Uterus (tissue), 3 donors: ENCODE measurements at regions not wholly inside any gene's neighbourhood (a gene's known extent, or its start where the extent isn't known, plus 50 kb on each side); places are given as distances from the start of the nearest gene placed in this dataset.

ENCODE experiments used
- DNase-seq, 2 donors: peaks; one replicate each; pipeline ENCODE4 v3.0.0-alpha.2; 2019 to 2020
- H3K27ac ChIP-seq, 2 donors: fragments of 200-600 bp; sonication (generic); 1 replicate in 1 of 2; 2 replicates in 1 of 2; pipeline ENCODE4 v1.5.1; 2016 to 2018
- H3K27me3 ChIP-seq, 2 donors: fragments of 200-600 bp; sonication (generic); one replicate each; pipeline ENCODE4 v1.5.1; 2018 to 2019; ENCODE audit warnings: control low read depth in 1 of 2
- H3K36me3 ChIP-seq, 2 donors: fragments of 200-600 bp; sonication (generic); one replicate each; pipeline ENCODE4 v1.5.1; 2019; ENCODE audit warnings: control low read depth in 1 of 2
- H3K4me1 ChIP-seq, 2 donors: fragments of 200-600 bp; sonication (generic); one replicate each; pipeline ENCODE4 v1.5.1; 2018 to 2019; ENCODE audit warnings: control low read depth in 1 of 2
- H3K4me3 ChIP-seq, 2 donors: fragments of 200-600 bp; sonication (generic); 1 replicate in 1 of 2; 2 replicates in 1 of 2; pipeline ENCODE4 v1.5.1; 2018 to 2019; ENCODE audit warnings: mild to moderate bottlenecking in 1 of 2
- H3K9me3 ChIP-seq, 2 donors: fragments of 200-600 bp; sonication (generic); one replicate each; pipeline ENCODE4 v1.5.1; 2019; ENCODE audit warnings: control low read depth in 1 of 2
- CTCF ChIP-seq, 4 experiments: fragments of 200-600 bp in 2 of 4; fragments of 450-650 bp in 2 of 4; sonication (generic) in 2 of 4; IDR thresholded peaks; one replicate each; pipeline ENCODE4 v1.5.1; 2016 to 2019; ENCODE audit warnings: antibody characterized with exemption in 4 of 4, mild to moderate bottlenecking in 2 of 4, moderate library complexity in 1 of 4
- POLR2A ChIP-seq, 2 donors: fragments of 450-650 bp; IDR thresholded peaks; one replicate each; pipeline ENCODE4 v1.6.1; 2016; ENCODE audit warnings: antibody characterized with exemption in 2 of 2, mild to moderate bottlenecking in 1 of 2, moderate library complexity in 1 of 2
- intact Hi-C: fragments of 100-400 bp; cut with DNase I; formaldehyde crosslinking; loops from one replicate; pipeline ENCODE4 v1.15.1; 2023; ENCODE audit warnings: low total_unique reads
- donor health status: DM: yes; HTN: yes; CAD: no.

GRCh38 chr2:14072338-14072737, 560.2 kb upstream of the LRATD1 start:
- Histone ChIP-seq H3K4me3 (no peak overlapping the region), H3K27me3 (no peaks in the 10 kb centered on the region), H3K4me1 (no peaks in the 10 kb centered on the region), H3K27ac (no peak overlapping the region), H3K9me3 (no peaks in the 10 kb centered on the region), H3K36me3 (no peaks in the 10 kb centered on the region)
- intact Hi-C loops, result no loop called here
- no peak for DNase-seq
- TF ChIP-seq CTCF (IDR thresholded peaks at IDR 0.05) (no peak), POLR2A (IDR thresholded peaks at IDR 0.05) (no peak)

- DNase-seq, result no peak
- Histone ChIP-seq H3K4me1 (no peaks in the 10 kb centered on the region), H3K9me3 (no peaks in the 10 kb centered on the region), H3K4me3 (no peak overlapping the region), H3K27me3 (no peaks in the 10 kb centered on the region), H3K27ac (no peak overlapping the region), H3K36me3 (no peaks in the 10 kb centered on the region)
- no peak for TF ChIP-seq POLR2A (IDR thresholded peaks at IDR 0.05)
- no peak for TF ChIP-seq CTCF (IDR thresholded peaks at IDR 0.05)
- intact Hi-C loops, result no loop called here
Observed at GRCh38 chr2:14074691-14075090, 557.8 kb upstream of the LRATD1 start.

- Histone ChIP-seq H3K36me3 (no peaks in the 10 kb centered on the region), H3K4me1 (no peaks in the 10 kb centered on the region), H3K4me3 (no peak overlapping the region), H3K27ac (no peak overlapping the region), H3K9me3 (no peaks in the 10 kb centered on the region), H3K27me3 (no peaks in the 10 kb centered on the region)
- intact Hi-C loops, result no loop called here
- TF ChIP-seq CTCF (IDR thresholded peaks at IDR 0.05) (no peak), POLR2A (IDR thresholded peaks at IDR 0.05) (no peak)
- DNase-seq, result no peak
Observed at GRCh38 chr2:14079576-14079975, 552.9 kb upstream of the LRATD1 start.

- H3K27me3 ChIP-seq, result no peaks in the 10 kb centered on the region
- H3K4me1 ChIP-seq, result no peaks in the 10 kb centered on the region
- H3K36me3 ChIP-seq, result no peaks in the 10 kb centered on the region
- H3K27ac ChIP-seq, result no peak overlapping the region
- TF ChIP-seq POLR2A (IDR thresholded peaks at IDR 0.05), result no peak
- TF ChIP-seq CTCF (IDR thresholded peaks at IDR 0.05), result no peak
- intact Hi-C loops, result no loop called here
- no peak overlapping the region for H3K4me3 ChIP-seq
- H3K9me3 ChIP-seq, result no peaks in the 10 kb centered on the region
- no peak for DNase-seq
Observed at GRCh38 chr2:14081521-14081920, 551.0 kb upstream of the LRATD1 start.

- Histone ChIP-seq H3K4me3 (no peak overlapping the region), H3K9me3 (no peaks in the 10 kb centered on the region), H3K36me3 (no peaks in the 10 kb centered on the region), H3K27ac (no peak overlapping the region), H3K27me3 (no peaks in the 10 kb centered on the region), H3K4me1 (no peaks in the 10 kb centered on the region)
- intact Hi-C loops, result no loop called here
- DNase-seq, result no peak
- TF ChIP-seq POLR2A (IDR thresholded peaks at IDR 0.05) (no peak), CTCF (IDR thresholded peaks at IDR 0.05) (no peak)
Observed at GRCh38 chr2:14082640-14083039, 549.9 kb upstream of the LRATD1 start.
